A549 (cell line): ENCODE measurements at regions not wholly inside any gene's neighbourhood (a gene's known extent, or its start where the extent isn't known, plus 50 kb on each side); places are given as distances from the start of the nearest gene placed in this dataset.

ENCODE experiments used
- ATAC-seq, 2 experiments: fragments of 200-7000 bp in 1 of 2; fragments of >200 bp in 1 of 2; cut with Nextera tagmentation in 1 of 2; cut with Tn5 transposase in 1 of 2; 3 replicates each; pipeline versions ENCODE4 v1.8.0 to v1.9.1; 2018 to 2020; ENCODE audit warnings: mild to moderate bottlenecking in 1 of 2, moderate library complexity in 1 of 2
- CTCF ChIA-PET: fragments of 300-600 bp; sonication (Branson Sonifier 250); formaldehyde crosslinking; extraction: SDS; loops from one replicate; lab custom pipeline; 2021; ENCODE audit warnings: antibody characterized with exemption, inconsistent platforms; lab: Yijun Ruan, JAX
- POLR2A ChIA-PET: fragments of 350-600 bp; formaldehyde crosslinking; extraction: SDS; loops from one replicate; lab custom pipeline; 2021; ENCODE audit warnings: antibody characterized with exemption, inconsistent platforms; lab: Yijun Ruan, JAX
- DNase-seq, 2 experiments: peaks; one replicate each; pipeline versions ENCODE4 v3.0.0 to v3.0.0-alpha.2; 2011 to 2016; ENCODE audit warnings: low read depth in 1 of 2, low spot score in 1 of 2
- FAIRE-seq: peaks from 2 replicates; lab custom pipeline; 2011; peaks lifted over from hg19 to GRCh38; lab: Jason Lieb, UNC
- H3K27ac ChIP-seq, 2 experiments: fragments of >200 bp; sonication (Bioruptor Twin); formaldehyde crosslinking; 3 replicates each; pipeline ENCODE4 v1.5.1; 2016 to 2017
- H3K4me1 ChIP-seq: fragments of >200 bp; sonication (Bioruptor Twin); formaldehyde crosslinking; 3 replicates; pipeline ENCODE4 v1.6.1; 2016
- H3K4me2 ChIP-seq: fragments of >200 bp; sonication (Bioruptor Twin); formaldehyde crosslinking; 3 replicates; pipeline ENCODE4 v1.6.1; 2016
- H3K4me3 ChIP-seq: fragments of >200 bp; sonication (Bioruptor Twin); formaldehyde crosslinking; 3 replicates; pipeline ENCODE4 v1.5.1; 2016
- H3K9me3 ChIP-seq: fragments of >200 bp; sonication (Bioruptor Twin); formaldehyde crosslinking; 3 replicates; pipeline ENCODE4 v1.6.1; 2016
- BHLHE40 ChIP-seq: IDR thresholded peaks from 2 replicates; pipeline ENCODE4 v1.6.1; 2012; ENCODE audit warnings: low read depth, low read length, inconsistent platforms
- CHD2 ChIP-seq: fragments of 150-350 bp; IDR thresholded peaks from 2 replicates; pipeline ENCODE4 v1.6.1; 2014; ENCODE audit warnings: low read length; ENCODE audit not compliant: partially characterized antibody
- EHF ChIP-seq: fragments of 250-450 bp; sonication (Bioruptor Pico); IDR thresholded peaks from 2 replicates; pipeline ENCODE4 v1.5.0; 2020; ENCODE audit warnings: mild to moderate bottlenecking
- EHMT2 ChIP-seq: fragments of 200-600 bp; sonication (generic); IDR thresholded peaks from 2 replicates; pipeline ENCODE4 v1.6.1; 2016; ENCODE audit warnings: antibody characterized with exemption, low read depth, mild to moderate bottlenecking, moderate library complexity
- RARB ChIP-seq: fragments of 250-450 bp; sonication (Bioruptor Pico); IDR thresholded peaks from 2 replicates; pipeline ENCODE4 v1.8.0; 2021; ENCODE audit warnings: mild to moderate bottlenecking, moderate library complexity
- RCOR1 ChIP-seq: fragments of 150-350 bp; IDR thresholded peaks from 2 replicates; pipeline ENCODE4 v1.6.1; 2014; ENCODE audit warnings: antibody characterized with exemption, low read length, low read depth
- SREBF2 ChIP-seq: fragments of 450-650 bp; IDR thresholded peaks from 2 replicates; pipeline ENCODE4 v1.6.1; 2014; ENCODE audit warnings: mild to moderate bottlenecking, moderate library complexity
- WGBS: methylation state at CpG from one replicate; pipeline ENCODE4 v1.1.6; 2017; ENCODE audit errors: missing lambda C conversion rate; 5-methylcytosine and 5-hydroxymethylcytosine counted together
- TF ChIP-seq, protein P1 (sequence below): fragments of 200-600 bp; sonication (generic); IDR thresholded peaks from 2 replicates; pipeline ENCODE4 v1.6.1; 2016; ENCODE audit warnings: antibody characterized with exemption, mild to moderate bottlenecking, moderate library complexity
- TF ChIP-seq, protein P2 (sequence below): fragments of 150-350 bp; IDR thresholded peaks from 2 replicates; pipeline ENCODE4 v1.6.1; 2014; ENCODE audit warnings: low read depth, mild to moderate bottlenecking, low read length
- TF ChIP-seq, protein P3 (sequence below): IDR thresholded peaks from 2 replicates; pipeline ENCODE4 v1.6.1; 2012
- TF ChIP-seq, protein P4 (sequence below): fragments of 250-450 bp; sonication (Bioruptor Pico); IDR thresholded peaks from 2 replicates; pipeline ENCODE4 v1.5.0; 2021; ENCODE audit warnings: mild to moderate bottlenecking, moderate library complexity, borderline replicate concordance

DNA sequence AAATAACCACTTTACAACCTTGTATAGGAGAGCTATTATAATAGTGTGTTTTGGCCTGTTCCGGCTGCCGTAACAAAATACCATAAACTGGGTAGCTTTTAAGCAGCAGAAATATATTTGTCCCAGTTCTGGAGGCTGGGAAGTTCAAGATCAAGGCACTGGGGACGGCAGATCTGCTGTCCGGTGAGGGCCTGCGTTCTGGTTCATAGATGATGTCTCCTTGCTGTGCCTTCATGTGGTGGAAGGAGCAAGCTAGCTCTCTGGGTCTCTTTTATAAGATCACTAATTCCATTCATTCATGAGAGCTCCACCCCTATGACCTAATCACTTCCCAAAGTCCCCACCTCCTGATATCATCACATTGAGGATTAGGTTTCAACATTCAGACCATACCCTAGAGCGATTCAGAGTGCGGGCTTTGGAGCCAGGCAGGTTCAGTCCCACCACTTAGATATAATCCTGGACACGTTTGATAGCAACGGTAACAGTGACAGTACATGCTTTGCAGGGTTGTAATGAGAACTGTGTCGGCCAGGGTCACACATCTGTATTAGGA is 76.2 kb upstream of the ZFHX3 start:
- ChIA-PET POLR2A (no interaction called here), CTCF (no interaction called here)
- no peak for DNase-seq
- 78% methylated on average over 10 of the region's 10 CpGs for WGBS
- ATAC-seq, result no peak
- Histone ChIP-seq H3K27ac (no peak overlapping the region), H3K9me3 (no peaks in the 10 kb centered on the region), H3K4me3 (no peak overlapping the region), H3K4me1 (peaks cover 11% of the 10 kb centered on the region; the same call in 2 of the 3 replicates), H3K4me2 (no peak overlapping the region)
- TF ChIP-seq RCOR1 (no peak), CHD2 (no peak)
- TF ChIP-seq, protein P1, sequence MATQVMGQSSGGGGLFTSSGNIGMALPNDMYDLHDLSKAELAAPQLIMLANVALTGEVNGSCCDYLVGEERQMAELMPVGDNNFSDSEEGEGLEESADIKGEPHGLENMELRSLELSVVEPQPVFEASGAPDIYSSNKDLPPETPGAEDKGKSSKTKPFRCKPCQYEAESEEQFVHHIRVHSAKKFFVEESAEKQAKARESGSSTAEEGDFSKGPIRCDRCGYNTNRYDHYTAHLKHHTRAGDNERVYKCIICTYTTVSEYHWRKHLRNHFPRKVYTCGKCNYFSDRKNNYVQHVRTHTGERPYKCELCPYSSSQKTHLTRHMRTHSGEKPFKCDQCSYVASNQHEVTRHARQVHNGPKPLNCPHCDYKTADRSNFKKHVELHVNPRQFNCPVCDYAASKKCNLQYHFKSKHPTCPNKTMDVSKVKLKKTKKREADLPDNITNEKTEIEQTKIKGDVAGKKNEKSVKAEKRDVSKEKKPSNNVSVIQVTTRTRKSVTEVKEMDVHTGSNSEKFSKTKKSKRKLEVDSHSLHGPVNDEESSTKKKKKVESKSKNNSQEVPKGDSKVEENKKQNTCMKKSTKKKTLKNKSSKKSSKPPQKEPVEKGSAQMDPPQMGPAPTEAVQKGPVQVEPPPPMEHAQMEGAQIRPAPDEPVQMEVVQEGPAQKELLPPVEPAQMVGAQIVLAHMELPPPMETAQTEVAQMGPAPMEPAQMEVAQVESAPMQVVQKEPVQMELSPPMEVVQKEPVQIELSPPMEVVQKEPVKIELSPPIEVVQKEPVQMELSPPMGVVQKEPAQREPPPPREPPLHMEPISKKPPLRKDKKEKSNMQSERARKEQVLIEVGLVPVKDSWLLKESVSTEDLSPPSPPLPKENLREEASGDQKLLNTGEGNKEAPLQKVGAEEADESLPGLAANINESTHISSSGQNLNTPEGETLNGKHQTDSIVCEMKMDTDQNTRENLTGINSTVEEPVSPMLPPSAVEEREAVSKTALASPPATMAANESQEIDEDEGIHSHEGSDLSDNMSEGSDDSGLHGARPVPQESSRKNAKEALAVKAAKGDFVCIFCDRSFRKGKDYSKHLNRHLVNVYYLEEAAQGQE, result no peak
- TF ChIP-seq, protein P2, sequence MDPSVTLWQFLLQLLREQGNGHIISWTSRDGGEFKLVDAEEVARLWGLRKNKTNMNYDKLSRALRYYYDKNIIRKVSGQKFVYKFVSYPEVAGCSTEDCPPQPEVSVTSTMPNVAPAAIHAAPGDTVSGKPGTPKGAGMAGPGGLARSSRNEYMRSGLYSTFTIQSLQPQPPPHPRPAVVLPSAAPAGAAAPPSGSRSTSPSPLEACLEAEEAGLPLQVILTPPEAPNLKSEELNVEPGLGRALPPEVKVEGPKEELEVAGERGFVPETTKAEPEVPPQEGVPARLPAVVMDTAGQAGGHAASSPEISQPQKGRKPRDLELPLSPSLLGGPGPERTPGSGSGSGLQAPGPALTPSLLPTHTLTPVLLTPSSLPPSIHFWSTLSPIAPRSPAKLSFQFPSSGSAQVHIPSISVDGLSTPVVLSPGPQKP, result no peak
- TF ChIP-seq, protein P3, sequence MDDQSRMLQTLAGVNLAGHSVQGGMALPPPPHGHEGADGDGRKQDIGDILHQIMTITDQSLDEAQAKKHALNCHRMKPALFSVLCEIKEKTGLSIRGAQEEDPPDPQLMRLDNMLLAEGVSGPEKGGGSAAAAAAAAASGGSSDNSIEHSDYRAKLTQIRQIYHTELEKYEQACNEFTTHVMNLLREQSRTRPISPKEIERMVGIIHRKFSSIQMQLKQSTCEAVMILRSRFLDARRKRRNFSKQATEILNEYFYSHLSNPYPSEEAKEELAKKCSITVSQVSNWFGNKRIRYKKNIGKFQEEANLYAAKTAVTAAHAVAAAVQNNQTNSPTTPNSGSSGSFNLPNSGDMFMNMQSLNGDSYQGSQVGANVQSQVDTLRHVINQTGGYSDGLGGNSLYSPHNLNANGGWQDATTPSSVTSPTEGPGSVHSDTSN, result no peak
- FAIRE-seq, result no peak

DNA sequence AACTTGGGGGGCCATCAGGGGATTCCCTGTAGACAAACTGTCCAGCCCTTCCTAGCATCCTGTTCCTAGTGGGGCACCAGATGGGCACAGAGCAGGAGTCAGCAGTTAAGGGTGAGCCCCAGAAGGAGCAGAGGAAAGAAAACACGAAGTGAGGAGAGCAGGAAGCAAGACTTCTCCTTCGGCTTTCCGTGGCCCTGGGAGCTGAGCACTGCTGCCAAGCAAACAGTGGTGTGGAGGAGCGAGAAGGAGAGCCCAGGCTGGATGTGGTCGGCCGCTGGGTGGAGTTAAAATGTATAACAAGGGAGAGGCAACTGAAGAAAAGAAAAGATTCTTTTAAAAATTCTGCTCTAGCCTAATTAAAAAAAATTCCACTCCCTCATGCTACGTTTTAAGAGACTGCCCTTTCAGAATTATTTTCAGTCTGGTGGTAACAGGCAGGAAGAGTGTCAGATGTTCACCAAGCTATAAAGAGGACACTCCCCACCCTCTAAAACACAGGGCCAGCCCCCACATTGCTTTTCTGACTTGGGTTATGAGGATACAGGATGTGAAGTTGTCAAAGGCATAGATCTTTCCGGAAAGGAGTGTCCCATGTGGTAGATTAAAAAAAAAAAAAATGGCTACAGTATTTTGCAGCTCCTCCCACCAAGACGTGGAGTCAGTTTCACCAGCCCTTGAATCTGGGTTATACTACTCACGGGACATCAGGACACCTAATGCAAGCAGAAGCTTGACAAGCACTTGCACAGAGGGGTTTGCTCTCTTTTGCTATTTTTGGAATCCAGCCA is 74.9 kb upstream of the ZFHX3 start:
- Histone ChIP-seq H3K4me3 (no peak overlapping the region), H3K4me1 (peaks cover 11% of the 10 kb centered on the region; the same call in 2 of the 3 replicates), H3K9me3 (peaks cover 2% of the 10 kb centered on the region; the same call in 2 of the 3 replicates), H3K27ac (peak overlapping the region in 1 of 2 experiments; percentile 7; a peak in 1 of 6 replicates), H3K4me2 (no peak overlapping the region)
- no peak for FAIRE-seq
- WGBS, result 72% methylated on average over 10 of the region's 10 CpGs
- ChIA-PET CTCF (no interaction called here), POLR2A (no interaction called here)
- no peak for DNase-seq
- no peak for TF ChIP-seq RARB
- no peak for TF ChIP-seq SREBF2
- no peak for TF ChIP-seq BHLHE40
- TF ChIP-seq EHMT2, result no peak
- TF ChIP-seq EHF, result no peak
- TF ChIP-seq, protein P1, result no peak
- TF ChIP-seq, protein P4, sequence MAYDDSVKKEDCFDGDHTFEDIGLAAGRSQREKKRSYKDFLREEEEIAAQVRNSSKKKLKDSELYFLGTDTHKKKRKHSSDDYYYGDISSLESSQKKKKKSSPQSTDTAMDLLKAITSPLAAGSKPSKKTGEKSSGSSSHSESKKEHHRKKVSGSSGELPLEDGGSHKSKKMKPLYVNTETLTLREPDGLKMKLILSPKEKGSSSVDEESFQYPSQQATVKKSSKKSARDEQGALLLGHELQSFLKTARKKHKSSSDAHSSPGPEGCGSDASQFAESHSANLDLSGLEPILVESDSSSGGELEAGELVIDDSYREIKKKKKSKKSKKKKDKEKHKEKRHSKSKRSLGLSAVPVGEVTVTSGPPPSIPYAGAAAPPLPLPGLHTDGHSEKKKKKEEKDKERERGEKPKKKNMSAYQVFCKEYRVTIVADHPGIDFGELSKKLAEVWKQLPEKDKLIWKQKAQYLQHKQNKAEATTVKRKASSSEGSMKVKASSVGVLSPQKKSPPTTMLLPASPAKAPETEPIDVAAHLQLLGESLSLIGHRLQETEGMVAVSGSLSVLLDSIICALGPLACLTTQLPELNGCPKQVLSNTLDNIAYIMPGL (CRISPR knock-in tag), result no peak
- no peak for ATAC-seq
